Activated CD8-positive, alpha-beta memory T cell treated with anti-CD3 and anti-CD28 coated beads for 1 hour (primary cell): ENCODE measurements at regions not wholly inside any gene's neighbourhood (a gene's known extent, or its start where the extent isn't known, plus 50 kb on each side); places are given as distances from the start of the nearest gene placed in this dataset.

ENCODE experiments used
- DNase-seq, 2 donors: peaks; one replicate each; pipeline ENCODE4 v3.0.0-alpha.2; 2020; ENCODE audit warnings: low read depth in 1 of 2; ENCODE audit errors: extremely low read depth in 1 of 2

DNA sequence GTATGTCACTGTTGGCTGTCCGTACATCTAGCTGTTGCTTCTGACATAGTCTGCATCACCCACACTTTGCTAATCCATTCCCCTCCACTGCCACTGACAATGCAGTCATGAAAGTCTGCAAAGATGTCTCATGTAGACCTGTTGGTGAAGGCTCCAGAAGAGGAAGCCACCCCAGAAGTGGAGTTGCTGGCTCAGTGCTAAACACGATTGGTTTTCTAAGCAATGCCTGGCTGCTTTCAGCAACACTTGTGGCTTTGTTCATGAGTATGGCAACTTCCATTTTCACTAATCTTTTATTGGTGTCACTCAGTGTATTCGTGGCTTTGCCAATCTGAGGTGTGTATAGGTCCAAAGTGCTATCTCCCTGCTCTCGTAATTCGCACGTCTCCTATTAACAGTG, 288.1 kb downstream of the GADD45G start:
- no peak for DNase-seq

DNA sequence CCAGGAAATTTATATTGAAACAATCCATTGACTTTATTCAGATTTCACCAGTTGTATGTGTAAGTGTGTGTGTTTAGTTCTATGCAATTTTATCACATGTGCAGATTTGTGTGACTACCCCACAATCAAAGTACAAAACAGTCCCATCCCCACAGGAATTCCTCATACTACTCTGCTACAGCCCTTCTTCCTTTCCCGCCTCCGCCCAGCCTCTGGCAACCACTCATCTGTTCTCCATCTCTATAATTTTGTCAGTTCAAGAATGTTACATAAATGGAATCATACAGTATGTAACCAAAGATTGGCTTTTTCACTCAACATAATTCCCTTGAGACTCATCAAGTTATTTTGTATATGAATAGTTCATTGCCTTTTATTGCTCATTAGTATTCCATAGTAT, 289.1 kb downstream of the GADD45G start:
- DNase-seq: no peak

DNA sequence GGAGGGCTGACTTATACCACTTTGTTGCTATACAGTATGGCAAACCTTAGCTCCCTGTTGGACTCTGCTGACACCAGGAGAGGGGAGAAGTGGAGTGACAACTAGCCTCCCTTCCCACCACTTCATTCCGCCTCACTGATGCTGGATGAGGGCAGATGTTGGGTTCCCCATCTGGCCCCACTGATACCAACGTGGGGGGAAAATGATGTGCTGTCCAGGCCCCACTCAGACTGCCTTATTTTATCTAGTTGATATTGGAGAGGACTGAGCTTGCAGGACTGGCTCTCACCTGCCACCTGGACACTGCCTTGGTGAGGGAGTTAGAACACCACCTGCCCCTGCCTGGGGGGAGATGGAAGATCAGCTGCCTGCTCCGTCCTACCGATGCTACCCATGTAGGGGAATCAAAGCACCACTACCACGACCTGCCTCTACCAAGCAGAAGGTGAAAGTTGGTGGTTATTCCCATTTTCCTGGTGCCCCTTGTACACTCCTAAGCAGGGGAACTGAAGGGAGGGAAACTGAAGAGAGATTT, 292.1 kb downstream of the GADD45G start:
- DNase-seq: no peak

DNA sequence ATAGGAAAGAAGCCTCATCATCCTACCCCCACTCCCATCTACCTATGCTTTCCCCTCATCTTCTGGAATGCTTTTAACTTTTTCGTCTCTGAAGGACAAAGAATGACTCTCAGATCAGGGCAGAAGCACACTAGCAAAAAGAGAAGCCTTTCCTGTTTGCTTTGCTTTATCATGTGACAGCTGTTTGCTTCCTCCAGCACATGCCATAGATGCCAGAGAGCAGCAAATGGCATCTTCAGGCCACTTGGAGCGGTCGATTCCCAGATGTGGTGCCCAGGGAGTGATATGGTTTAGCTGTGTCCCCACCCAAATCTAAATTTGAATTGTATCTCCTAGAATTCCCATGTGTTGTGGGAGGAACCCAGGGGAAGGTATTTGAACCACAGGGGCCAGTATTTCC, 294.8 kb downstream of the GADD45G start:
- DNase-seq: no peak

DNA sequence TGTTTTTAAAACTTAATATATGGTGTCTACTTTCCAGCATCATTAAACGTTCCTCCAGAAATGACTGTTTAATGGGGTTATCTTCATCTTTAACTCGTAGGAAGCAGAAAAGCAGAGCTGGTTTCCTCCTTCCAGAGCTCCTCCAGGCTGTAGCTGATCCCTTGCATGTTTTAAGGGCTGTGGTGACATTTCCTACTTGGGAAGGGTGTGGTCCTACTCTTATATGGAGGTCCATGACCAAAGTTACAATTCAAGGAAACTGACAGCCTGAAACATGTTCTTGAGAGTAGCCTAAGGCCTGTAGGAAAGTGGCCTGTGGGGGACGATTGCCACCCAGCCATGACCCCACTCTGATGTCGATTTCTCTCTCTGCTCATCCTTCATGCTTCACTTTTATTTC, 297.1 kb downstream of the GADD45G start:
- no peak for DNase-seq

DNA sequence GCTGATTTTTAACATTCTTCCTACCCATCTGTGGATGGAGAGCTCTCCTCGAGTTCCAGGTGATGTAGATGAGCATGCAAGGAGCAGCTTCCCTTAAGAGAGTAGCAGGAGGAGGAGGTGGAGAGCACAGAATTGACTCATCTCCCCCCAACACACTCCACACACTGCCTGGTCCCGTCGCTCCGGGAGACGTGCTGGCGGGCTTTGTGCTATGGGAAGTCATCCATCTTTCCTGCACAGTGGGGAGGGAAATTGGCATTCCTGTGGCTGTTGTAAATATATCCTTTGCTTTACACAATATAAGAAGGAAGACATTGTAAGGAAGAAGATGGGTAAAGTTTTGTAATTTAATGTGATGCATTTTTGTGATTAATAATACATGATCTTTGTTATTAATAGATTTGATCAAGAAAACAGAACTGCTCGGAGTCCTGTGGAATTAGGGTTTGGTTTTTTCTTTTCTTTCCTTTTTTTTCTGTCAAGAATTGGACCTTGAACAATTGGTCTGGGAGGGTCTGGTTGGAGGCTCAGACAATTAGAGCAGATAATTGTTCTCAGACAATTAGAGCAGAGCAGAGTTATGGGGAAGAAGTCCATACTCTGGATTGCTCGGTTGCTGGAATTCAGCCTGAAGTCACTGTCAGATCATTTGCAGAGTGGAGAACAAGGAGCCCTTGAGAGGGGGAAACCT, 297.8 kb downstream of the GADD45G start:
- no peak for DNase-seq

DNA sequence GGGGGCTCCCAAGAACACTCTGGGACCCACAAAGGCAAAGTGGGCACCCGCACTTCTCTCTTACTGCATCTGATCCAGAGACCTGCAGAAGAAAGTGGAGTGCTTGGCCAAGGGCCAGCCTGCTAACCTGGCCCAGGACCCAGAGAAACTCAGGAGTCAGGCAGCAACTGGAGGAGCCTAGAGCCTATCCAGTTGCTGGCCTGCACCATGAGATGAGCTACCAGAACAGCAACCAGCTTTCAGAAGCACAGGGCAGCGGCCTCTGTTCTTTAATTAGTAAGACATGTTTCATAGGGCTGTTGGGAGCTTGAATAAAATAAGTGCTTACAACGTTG, 298.3 kb downstream of the GADD45G start:
- no peak for DNase-seq

DNA sequence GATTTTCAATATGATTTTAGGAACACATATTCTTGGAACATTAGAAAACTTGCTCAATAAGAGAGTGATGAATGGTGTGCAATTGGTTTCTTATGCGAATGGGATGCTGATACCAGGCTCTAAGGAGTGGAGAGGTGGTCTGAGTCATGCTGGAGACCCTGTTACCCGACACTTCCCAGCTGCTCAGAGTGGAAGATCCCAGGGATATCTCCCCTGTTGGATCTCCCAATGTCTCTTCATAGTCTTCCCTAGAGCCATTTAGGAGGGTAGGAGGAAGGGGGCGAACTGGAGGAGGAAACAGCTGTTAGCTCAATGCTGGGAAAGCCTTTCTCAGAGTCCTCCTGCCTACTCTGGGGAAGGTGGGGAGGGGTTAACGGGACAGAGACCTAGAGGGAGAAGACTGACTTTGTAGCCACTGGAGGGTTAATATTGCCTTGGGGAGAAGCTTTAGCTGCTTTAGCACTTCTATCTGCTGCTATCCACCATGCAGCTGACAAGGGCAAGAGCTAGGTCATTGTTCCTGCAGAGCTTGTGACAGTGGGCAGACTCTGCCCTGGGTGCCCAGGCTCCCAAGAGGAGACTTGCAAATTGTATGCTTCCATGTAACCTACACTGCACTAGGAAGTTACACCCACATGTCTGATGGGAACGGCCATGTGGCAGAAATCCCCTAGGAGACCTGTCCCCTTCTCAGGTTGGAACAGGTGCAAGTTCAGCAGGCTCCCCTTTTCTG, 301.0 kb downstream of the GADD45G start:
- no peak for DNase-seq

DNA sequence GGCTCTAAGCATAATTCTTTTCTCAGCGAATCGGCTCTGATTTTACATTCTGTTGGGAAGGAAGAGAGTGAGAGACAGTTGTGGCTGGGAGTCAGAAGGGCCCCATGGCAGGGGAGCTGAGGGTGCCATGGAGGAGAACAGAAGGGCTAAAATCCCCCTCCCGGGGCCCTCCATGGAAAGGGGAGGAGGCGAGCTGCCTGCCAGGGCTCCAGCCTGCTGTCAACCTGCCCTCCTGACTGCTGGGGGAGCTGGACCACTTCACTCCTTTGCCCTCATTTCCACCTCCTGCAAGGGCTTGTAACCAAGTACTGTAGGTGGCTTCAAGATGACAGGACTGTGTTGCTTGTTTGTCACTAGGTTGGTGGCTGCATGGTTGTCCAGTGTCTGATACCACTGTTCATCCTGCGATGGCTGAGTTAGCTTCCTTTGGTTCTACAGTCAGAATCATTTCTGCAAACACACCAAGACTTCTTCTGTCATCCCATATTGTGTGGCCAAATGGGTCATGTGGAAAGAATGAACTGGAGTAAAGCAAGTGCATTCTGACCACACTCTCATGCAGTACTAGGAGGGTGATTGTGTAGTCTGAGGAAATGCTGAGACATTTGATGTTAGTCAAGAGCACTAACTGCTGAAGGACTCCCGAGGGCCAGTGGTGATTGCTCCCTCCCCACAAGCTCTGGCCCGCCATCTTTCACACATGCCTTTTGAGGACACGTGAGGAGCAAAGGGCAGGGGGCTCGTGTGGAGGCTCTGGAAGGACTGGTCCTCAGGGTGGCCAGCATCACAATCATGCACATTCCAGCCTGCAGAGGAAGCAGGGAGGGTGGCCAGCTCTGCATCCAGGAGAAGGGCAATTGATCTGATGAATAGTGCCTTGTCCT, 307.2 kb downstream of the GADD45G start:
- no peak for DNase-seq

DNA sequence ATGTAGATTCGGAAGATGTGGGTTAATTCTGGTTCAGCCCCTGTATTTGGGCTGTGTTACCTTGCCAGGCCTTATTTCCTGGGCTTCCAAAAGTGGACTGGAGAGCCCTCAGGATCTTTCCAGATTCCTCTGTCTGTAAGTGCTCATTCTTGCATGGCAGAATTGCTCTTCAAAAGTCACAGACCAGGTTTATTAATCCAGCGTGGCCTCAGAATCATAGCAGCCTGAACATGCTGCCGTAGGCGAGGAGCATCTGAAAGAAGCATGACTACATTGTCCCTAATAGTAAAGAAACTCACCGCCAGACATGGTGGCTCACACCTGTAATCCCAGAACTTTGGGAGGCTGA, 307.8 kb downstream of the GADD45G start:
- no peak for DNase-seq

DNA sequence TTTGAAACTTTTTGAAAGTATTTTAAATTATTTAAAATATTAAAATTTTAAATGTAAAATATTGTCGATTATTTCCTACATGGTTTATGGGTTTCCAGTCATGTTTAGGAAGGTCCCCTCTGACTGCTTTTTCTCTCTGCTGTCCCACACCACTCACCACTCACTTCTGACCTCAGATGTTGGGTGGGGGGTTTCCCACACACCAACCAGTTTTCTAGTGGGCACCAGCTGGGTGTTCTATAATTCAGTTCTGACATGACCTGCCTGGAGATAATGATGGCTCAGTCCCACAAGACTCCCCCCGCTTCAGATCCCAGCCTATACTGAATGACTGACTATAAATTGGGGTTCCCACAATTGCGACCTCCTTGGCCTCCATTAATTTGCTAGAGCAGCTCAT, 310.4 kb downstream of the GADD45G start:
- DNase-seq: no peak

DNA sequence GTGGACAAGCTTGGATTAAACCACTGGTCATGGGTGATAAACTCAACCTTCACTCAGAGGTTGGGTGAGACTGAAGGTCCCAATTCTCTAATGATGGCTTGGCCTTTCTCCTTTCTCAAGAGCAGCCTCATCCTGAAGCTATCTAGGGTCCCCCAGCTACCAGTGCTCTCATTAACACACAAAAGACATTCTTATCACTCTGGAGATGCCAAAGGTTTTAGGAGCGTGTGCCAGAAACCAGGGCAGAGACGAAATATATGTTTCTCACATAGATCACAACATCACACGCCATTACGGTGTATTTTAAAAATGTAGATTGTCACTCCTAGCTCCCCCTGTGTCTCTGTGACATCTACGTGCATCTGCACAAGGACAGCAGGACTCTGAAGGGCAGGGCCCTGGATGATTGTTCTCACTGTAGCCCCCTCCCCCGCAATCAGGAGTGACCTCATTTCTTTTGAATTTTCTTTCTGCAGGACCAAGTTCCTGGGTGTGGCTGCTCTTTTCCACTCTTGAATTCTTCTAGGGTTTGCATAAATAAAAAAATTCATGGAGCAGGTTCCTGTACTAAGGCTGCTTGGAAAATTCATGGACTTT, 311.3 kb downstream of the GADD45G start:
- DNase-seq: no peak

DNA sequence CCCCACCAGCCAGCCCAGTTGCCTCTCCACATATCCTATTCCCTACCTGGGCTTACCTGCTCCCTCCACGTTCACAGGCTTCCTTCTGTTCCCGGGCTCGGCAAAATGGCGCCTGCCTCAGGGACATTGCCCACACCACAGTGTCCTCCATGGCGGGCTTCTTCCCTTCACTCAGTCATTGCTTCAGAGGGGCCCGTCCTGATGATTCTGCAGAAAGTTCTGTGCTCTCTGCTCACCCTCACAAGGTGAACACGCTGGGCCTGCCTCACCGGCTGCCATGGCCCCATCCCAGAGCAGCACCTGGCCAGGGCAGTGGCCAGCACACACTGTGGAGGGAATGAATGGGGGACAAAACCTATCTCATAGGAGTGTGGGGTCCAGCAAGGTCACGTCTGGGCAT, 313.0 kb downstream of the GADD45G start:
- DNase-seq: no peak

DNA sequence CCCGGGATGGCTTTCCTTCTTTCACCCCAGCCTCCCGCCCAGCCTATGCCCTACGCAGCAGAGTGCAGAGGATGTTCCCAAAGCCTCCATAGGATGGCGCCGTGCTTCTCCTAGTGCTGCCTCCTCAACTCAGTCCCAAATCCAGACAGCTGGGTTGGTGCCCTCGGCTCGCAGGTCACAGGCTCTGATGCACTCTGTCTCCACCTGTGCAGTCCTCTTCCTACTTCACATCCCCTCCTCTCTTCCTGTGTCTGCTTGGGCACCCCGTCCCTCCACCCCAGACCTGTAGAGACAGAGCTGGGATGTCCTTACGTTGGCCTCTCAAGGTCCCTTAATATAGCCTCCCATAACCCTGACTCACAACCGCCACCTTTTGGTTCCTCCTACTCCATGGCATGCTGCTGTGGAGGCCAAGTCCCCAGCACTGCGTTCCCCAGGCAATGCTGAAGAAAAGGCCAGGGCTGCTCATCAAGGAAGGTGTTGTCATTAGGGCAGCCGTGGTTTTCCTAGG, 314.4 kb downstream of the GADD45G start:
- no peak for DNase-seq

DNA sequence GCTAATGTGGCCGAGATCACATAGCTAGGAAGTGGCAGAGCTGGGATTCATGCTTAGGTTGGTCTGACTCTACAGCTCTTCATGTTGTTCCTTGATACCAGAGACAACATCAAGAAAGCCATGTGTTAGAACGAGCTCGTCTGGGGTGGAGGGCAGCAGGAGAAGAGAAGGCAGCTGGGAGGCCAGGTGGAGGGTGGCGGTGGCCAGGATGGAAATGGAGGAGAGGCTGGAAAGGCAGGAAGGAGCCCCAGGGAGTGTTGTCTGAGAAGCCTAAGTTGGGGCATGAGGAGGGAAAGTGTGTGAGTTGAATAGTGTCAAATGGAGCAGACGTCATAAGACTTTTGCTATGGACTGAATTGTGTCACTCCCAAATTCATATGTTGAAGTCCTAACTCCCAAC, 315.3 kb downstream of the GADD45G start:
- no peak for DNase-seq

DNA sequence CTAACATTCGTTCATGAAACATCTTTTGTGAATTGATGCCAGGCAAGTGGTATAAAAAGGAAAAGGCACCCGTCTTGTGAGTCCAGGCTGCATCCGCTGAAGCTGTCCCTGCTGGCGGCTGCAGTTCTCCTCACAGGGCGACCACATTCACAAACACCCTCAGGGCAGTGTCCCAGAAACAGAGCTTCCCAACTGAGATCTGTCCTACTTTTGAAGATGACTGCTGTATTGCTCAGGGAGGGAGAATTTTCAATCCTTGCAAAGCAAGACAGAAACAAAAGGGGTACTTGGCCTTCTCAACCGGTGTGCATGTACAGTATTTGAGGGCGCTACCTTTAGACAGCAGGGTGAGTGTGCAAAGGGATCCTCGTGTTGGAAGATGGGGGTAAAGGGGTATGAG, 316.1 kb downstream of the GADD45G start:
- DNase-seq: no peak

DNA sequence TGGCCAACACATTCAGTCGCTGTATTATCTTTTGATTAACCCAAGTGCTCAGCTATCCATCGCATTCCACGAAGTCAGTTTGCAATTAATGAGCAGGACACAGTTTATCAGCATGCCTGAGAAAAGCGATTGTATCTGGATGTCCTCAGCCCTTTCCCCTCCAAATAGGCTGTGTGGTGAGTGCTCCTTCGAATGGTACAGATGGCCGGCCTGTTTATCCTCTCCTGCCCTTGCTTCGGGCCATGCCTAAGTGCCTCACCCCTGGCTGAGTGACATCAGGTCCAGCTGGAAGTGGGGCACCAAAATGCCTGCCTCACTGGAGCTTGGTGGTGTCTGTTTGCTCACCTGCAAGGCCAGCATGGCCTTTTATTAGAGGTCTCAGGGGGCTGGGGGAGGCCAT, 317.3 kb downstream of the GADD45G start:
- DNase-seq: no peak

DNA sequence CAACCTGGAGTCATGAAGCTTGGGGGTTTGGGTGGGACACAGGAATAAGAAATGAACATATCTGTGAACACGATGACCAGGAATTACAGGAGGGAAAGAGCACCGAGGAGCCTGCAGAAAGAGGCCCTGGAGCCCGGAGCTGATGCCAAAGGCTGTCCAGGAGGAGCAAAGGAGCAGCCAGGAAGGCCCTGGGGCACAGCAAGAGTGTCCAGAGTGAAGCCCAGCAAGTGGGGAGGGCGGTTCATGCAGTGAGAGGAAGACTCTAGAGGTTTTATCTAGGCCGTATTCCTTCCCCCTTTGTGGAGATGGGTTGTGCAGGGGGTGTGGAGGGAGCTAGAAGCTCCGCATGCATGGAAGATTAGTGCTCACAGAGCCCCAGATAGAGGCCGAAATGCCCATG, 318.4 kb downstream of the GADD45G start:
- no peak for DNase-seq

DNA sequence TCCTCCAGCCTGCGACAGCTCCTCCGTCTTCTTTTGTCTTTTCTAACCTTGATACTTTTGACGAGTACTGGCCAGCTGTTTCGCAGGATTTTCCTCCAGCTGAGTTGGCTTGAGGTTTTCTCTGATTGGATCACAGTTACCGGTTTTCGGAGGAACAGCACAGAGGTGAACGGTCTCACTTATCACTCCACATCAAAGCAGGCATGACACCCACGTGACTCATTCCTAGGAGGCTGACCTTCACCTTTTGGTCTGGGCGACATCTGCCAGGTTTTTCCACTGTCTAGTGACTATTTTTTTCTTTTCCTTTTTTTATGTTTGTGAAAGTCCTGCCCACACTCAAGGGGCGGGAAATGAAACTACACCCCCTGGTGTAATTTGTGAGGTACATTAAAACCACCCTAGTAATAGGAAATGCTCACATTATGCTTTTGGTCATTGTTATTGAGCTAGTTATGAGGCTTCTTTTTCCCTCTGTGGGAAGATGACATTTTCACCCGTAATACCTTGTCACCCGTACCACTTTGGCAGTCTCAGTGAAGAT, 319.2 kb downstream of the GADD45G start:
- DNase-seq: no peak

DNA sequence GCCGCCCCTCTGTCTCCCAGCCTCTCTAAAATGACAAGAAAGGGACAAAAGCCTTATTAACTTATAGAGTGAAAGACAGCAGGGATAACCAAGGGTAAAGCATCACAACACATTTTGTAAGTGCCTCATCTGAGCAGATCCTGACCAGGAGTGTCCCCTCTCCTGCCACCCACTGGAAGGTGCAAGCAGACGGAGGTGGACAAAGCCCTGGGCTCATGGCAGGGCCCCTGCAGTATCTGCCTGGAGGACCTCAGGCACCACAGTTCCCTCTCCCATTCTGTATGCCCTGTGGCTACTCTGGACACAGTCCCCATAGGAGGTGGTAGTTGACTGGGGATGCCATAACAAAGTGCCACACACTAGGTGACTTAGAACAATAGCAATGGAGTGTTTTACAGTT, 319.8 kb downstream of the GADD45G start:
- DNase-seq: no peak

DNA sequence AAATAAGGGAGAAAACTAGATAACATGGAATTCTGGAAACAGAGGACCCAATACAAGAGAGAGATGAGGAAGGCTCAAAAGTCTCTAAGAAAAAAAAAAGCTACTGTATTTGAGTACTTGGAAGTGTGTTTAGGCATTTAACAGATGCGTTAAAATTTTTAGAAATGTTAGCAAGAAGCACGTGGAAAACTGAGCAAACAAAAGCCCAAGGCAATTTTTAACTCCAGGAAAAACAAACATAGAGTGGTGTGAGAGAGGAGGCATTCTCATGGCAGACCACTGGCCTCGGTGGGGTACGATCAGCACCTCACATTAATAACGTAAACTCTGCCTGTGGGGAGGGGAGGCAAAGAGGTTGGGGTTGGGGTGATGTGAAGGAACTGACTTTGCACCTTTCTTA, 321.4 kb downstream of the GADD45G start:
- no peak for DNase-seq
